Thoracic aorta (tissue), 2 donors: ENCODE measurements at regions not wholly inside any gene's neighbourhood (a gene's known extent, or its start where the extent isn't known, plus 50 kb on each side); places are given as distances from the start of the nearest gene placed in this dataset.

Experiments used
- ATAC-seq: fragments of 150-250 bp; one replicate; pipeline ENCODE4 v1.8.0; 2017; ENCODE audit warnings: low read depth; ENCODE audit not compliant: insufficient number of reproducible peaks, low FRiP score
- DNase-seq: peaks from one replicate; pipeline ENCODE4 v3.0.0-alpha.2; 2020; ENCODE audit warnings: low spot score
- H3K27ac ChIP-seq, 2 donors: fragments of 200-600 bp; sonication (generic); 1 replicate in 1 of 2; 2 replicates in 1 of 2; pipeline ENCODE4 v1.5.1; 2016; ENCODE audit warnings: mild to moderate bottlenecking in 2 of 2, moderate library complexity in 2 of 2
- H3K27me3 ChIP-seq: fragments of 200-600 bp; sonication (generic); replicated peaks from 2 replicates; pipeline ENCODE4 v1.6.0; 2016; ENCODE audit warnings: mild to moderate bottlenecking; ENCODE audit not compliant: insufficient read depth
- H3K36me3 ChIP-seq: fragments of 200-600 bp; sonication (generic); one replicate; pipeline ENCODE4 v1.5.1; 2016
- H3K4me1 ChIP-seq, 2 donors: fragments of 200-600 bp; sonication (generic); 1 replicate in 1 of 2; 2 replicates in 1 of 2; pipeline versions ENCODE4 v1.5.1 to v1.6.0; 2016; ENCODE audit warnings: low read depth in 2 of 2, mild to moderate bottlenecking in 1 of 2; ENCODE audit not compliant: control insufficient read depth in 1 of 2
- H3K4me3 ChIP-seq: fragments of 200-600 bp; sonication (generic); 2 replicates; pipeline ENCODE4 v1.5.1; 2016; ENCODE audit warnings: mild to moderate bottlenecking
- H3K9me3 ChIP-seq: fragments of 200-600 bp; sonication (generic); 2 replicates; pipeline ENCODE4 v1.5.1; 2016
- TF ChIP-seq, protein P1 (sequence below): fragments of 200-600 bp; sonication (generic); IDR thresholded peaks from one replicate; pipeline ENCODE4 v1.5.1; 2019; ENCODE audit warnings: antibody characterized with exemption

DNA sequence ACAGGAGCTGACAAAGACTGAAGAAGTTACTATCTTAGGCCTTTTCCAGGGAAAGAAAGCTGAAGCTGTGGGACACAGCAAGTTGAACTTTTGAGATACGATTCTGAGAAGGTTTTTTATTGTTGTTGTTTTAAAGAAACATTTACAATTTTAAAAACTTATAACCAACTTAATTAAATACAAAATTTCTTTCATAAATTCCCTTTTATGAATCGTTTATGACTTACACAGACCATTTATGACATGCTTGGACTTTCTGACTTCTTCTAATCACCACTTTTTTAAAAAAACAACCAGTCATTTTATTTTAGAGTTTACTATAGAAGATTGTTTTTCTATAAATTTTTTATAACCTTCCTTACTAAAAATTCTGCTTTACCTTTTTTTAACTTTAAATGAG, 68.7 kb downstream of the DHRS2 start:
- no peaks in the 10 kb centered on the region for H3K36me3 ChIP-seq
- no peak for DNase-seq
- no peak overlapping the region for H3K4me3 ChIP-seq
- TF ChIP-seq, protein P1, sequence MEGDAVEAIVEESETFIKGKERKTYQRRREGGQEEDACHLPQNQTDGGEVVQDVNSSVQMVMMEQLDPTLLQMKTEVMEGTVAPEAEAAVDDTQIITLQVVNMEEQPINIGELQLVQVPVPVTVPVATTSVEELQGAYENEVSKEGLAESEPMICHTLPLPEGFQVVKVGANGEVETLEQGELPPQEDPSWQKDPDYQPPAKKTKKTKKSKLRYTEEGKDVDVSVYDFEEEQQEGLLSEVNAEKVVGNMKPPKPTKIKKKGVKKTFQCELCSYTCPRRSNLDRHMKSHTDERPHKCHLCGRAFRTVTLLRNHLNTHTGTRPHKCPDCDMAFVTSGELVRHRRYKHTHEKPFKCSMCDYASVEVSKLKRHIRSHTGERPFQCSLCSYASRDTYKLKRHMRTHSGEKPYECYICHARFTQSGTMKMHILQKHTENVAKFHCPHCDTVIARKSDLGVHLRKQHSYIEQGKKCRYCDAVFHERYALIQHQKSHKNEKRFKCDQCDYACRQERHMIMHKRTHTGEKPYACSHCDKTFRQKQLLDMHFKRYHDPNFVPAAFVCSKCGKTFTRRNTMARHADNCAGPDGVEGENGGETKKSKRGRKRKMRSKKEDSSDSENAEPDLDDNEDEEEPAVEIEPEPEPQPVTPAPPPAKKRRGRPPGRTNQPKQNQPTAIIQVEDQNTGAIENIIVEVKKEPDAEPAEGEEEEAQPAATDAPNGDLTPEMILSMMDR: no peak
- H3K9me3 ChIP-seq: no peaks in the 10 kb centered on the region
- no peaks in the 10 kb centered on the region for H3K4me1 ChIP-seq
- no peak overlapping the region for H3K27ac ChIP-seq
- no peaks in the 10 kb centered on the region for H3K27me3 ChIP-seq
- no peak for ATAC-seq

DNA sequence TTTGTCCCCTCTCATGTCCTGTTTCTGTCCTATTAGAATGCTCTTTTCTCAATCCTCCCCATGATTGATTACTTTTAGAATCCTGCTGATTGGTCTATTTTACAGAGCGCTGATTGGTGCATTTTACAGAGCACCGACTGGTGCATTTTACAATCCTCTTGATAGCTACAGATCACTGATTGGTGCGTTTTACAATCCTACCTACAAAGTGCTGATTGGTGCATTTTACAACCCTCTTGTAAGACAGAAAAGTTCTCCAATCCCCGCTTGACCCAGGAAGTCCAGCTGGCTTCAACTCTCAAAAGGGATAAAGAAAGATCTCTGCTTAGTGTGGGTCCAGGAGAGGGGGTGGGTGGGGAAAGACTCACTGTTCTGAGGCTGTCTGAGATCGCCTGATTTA, 71.3 kb downstream of the DHRS2 start:
- H3K27ac ChIP-seq: no peak overlapping the region
- ATAC-seq: no peak
- TF ChIP-seq, protein P1: no peak
- H3K36me3 ChIP-seq: no peaks in the 10 kb centered on the region
- H3K27me3 ChIP-seq: no peaks in the 10 kb centered on the region
- no peaks in the 10 kb centered on the region for H3K9me3 ChIP-seq
- H3K4me3 ChIP-seq: no peak overlapping the region
- no peak for DNase-seq
- H3K4me1 ChIP-seq: no peaks in the 10 kb centered on the region

DNA sequence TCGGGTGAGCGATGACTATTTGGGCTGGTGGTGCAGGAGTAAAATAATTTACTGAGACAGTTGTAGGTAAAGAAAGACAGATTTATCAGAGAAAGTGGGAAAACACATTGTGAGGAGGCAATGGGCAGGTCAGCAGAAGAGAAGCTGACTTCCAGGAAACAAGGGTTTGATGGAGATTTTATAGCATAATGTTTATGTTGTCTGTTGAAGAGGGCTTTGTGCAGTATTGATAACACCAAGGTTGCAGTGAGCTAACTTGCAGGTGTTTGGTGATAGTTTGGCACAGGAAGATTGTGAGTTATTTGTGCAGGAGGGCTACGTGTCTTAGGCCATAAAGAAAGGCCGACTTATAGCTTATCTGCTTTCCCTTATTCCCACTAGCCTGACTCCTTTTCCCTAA, 72.2 kb downstream of the DHRS2 start:
- TF ChIP-seq, protein P1: no peak
- no peak overlapping the region for H3K27ac ChIP-seq
- H3K36me3 ChIP-seq: no peaks in the 10 kb centered on the region
- H3K4me3 ChIP-seq: no peak overlapping the region
- ATAC-seq (no peak), DNase-seq (no peak)
- no peaks in the 10 kb centered on the region for H3K9me3 ChIP-seq
- no peaks in the 10 kb centered on the region for H3K27me3 ChIP-seq
- no peaks in the 10 kb centered on the region for H3K4me1 ChIP-seq

DNA sequence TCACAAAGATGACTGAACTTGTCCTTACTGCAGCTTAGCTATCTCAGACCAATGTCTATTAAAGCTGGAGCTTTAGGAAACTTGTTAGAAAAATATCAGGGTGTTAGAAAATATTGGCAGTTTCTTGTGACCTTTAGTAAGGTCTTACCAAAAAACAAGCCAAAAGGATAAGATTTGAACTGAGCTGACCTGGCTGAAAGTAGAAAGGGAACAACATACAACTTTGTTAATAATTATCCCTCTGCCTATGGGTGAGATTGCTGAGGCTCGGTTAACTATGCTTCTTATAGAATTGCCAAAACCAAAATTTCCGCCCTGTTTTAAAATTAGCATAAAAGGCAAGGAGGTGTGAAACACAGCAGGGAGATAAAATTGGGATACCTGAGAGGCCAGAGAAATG, 73.8 kb downstream of the DHRS2 start:
- Histone ChIP-seq H3K27ac (no peak overlapping the region), H3K4me3 (no peak overlapping the region), H3K9me3 (no peaks in the 10 kb centered on the region), H3K36me3 (no peaks in the 10 kb centered on the region), H3K27me3 (no peaks in the 10 kb centered on the region), H3K4me1 (no peaks in the 10 kb centered on the region)
- ATAC-seq (no peak), DNase-seq (no peak)
- TF ChIP-seq, protein P1: no peak

DNA sequence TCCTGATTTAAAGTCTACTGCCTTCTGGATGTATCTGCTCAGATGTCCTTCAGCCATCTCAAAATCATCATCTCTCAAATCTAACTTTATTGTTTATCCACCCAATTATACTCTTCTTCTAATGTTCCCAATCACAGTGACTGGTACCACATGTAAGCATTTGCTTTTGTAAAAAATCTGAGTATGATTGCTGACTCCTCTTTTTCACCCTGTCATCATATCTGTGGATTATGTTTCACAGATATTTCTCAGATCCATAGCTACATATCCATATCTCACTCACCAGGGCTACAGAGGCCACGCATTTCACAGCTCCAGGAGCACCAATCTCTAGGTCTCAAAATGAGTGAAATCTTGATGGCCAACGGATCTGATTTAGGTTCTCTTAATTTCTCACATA, 76.1 kb downstream of the DHRS2 start:
- Histone ChIP-seq H3K27ac (no peak overlapping the region), H3K9me3 (no peaks in the 10 kb centered on the region), H3K27me3 (no peaks in the 10 kb centered on the region), H3K4me1 (no peaks in the 10 kb centered on the region), H3K36me3 (no peaks in the 10 kb centered on the region), H3K4me3 (no peak overlapping the region)
- TF ChIP-seq, protein P1: no peak
- no peak for ATAC-seq
- no peak for DNase-seq
